ENCODE measurements at regions not wholly inside any gene's neighbourhood (a gene's known extent, or its start where the extent isn't known, plus 50 kb on each side); places are given as distances from the start of the nearest gene placed in this dataset.

DNA sequence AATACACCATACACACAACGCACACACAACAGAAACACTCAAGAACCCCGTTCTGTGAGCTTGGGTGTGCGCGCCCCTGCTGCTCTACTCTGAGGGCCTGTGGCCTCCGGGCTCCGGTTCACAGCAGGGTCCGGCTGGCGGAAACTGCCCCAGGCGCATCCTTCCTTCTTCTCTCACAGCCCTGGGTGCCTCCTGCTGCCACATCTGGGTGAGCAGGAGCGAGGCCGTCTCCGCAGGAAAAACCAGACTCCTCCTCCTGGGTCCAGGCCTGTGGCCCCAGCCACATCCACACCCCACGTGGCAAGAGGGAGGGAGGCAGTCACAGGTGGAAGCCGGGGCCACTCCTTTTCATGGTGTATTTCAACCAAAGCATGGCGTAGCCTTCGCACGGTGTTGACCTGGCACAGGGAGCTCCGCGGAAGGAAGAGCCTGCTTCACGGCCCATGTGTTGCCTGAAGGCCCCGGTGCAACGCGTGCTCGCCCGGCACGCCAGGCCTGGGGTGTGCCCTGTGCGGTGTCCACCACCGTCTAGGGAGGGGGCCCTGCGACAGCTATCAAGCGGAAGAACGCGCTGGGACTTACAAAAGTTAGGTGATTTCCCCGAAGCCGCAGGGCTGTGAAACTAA lies 1502.7 kb downstream of the TBC1D22A start:
- no peaks in the 10 kb centered on the region for H3K36me3 ChIP-seq
- H3K27ac ChIP-seq = no peak overlapping the region
- H3K4me1 ChIP-seq = no peaks in the 10 kb centered on the region
- no peaks in the 10 kb centered on the region for H3K27me3 ChIP-seq
- H3K9ac ChIP-seq = no peak overlapping the region
- no peaks in the 10 kb centered on the region; a peak in 1 of 22 replicates for H3K9me3 ChIP-seq (replicated peaks in 1 of 11)
- no peak overlapping the region for H3K4me3 ChIP-seq
- H4K20me1 ChIP-seq = peaks cover 0 to 7% (median 0%) of the 10 kb centered on the region in 11 experiments; a peak in 1 of 22 replicates
- no peak overlapping the region for H3K4me2 ChIP-seq
- no peak for TF ChIP-seq Cebpa-rat (IDR thresholded peaks at IDR 0.05)

DNA sequence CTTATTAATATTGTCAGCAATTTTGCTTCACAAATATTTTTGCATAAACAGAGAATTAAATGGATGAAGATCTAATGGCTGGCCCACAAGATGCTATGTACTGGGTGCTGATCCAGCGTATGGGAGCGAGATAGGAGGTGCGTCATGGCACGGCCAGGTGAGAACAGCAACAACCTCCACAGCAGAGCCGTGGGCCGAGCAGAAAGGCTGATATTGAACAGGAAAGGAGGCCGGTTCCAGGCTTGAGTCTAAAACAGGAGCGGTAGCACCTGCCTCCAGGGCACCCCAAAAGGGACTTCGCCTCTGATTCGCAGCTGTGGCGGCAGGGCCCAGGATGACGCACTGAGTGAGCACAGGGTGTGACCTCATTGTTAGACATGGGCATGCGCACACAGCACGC lies 1502.1 kb downstream of the TBC1D22A start:
- Histone ChIP-seq H3K4me2 (no peak overlapping the region), H4K20me1 (peaks cover 0 to 7% (median 0%) of the 10 kb centered on the region in 11 experiments; a peak in 1 of 22 replicates), H3K4me1 (no peaks in the 10 kb centered on the region), H3K27me3 (no peaks in the 10 kb centered on the region), H3K4me3 (no peak overlapping the region), H3K36me3 (no peaks in the 10 kb centered on the region), H3K9me3 (replicated peaks in 1 of 11) (no peaks in the 10 kb centered on the region; a peak in 1 of 22 replicates), H3K27ac (no peak overlapping the region), H3K9ac (no peak overlapping the region)
- no peak for TF ChIP-seq Cebpa-rat (IDR thresholded peaks at IDR 0.05)

DNA sequence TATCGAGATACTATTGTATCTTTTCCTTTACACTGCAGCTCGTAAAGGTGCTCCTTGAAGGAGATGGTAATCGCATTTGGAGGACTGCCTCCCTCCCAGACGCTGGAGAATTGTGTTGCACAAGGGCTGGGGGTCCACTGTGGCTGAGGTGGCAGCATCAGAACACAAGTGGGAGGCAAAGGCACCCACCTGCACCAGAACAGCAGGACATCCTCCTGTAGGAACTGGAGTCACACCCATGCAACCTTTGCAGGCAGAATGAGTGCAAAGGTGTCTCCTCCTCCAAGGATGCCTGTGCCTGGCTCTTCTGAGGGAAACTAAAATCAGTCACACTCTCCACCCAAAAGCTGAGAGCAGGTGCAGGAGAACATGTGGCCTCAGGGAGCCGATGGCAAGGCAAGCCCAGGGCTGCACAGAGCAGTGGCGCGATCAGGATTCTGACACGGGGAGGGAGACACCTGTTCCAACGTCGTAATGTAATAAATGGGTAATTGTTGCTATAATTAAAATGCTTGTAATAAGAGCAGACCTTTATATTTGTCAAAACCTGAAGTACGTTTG lies 1501.4 kb downstream of the TBC1D22A start:
- H3K27me3 ChIP-seq = no peaks in the 10 kb centered on the region
- no peaks in the 10 kb centered on the region; a peak in 1 of 22 replicates for H3K9me3 ChIP-seq (replicated peaks in 1 of 11)
- no peak overlapping the region for H3K4me3 ChIP-seq

DNA sequence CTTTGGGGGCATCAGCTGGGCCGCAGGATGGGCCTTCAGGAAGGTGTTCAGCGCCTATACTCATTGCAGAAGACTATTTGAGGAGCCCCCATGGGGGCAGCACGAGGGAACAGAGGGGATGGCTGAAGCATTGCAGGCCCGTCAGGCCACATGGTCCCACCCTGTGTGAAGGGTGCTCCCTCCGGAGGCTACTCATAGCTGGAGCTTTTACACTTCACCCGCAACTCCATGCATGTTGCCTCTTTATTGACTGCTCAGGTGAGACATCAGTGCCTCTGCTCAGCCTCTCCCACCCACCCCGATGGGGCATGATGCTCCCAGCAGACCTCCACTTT lies 1500.9 kb downstream of the TBC1D22A start:
- H3K27me3 ChIP-seq = no peaks in the 10 kb centered on the region
- no peak overlapping the region for H3K9ac ChIP-seq
- H3K4me1 ChIP-seq = peaks cover 0 to 5% (median 2%) of the 10 kb centered on the region in 10 experiments; a peak in 15 of 20 replicates
- no peaks in the 10 kb centered on the region; a peak in 1 of 22 replicates for H3K9me3 ChIP-seq (replicated peaks in 1 of 11)
- H3K4me3 ChIP-seq = no peak overlapping the region
- H4K20me1 ChIP-seq = peaks cover 0 to 7% (median 0%) of the 10 kb centered on the region in 11 experiments; a peak in 1 of 22 replicates
- H3K36me3 ChIP-seq = no peaks in the 10 kb centered on the region
- TF ChIP-seq Cebpa-rat (IDR thresholded peaks at IDR 0.05) = no peak
- no peak overlapping the region for H3K4me2 ChIP-seq
- no peak overlapping the region for H3K27ac ChIP-seq

More for the DNA sequence above, 1501.4 kb downstream of the TBC1D22A start:
- Histone ChIP-seq H3K27ac (no peak overlapping the region), H3K4me1 (peaks cover 0 to under 1% (median 0%) of the 10 kb centered on the region in 10 experiments; a peak in 2 of 20 replicates), H3K36me3 (no peaks in the 10 kb centered on the region), H3K4me2 (no peak overlapping the region), H3K9ac (no peak overlapping the region), H4K20me1 (peaks cover 0 to 7% (median 0%) of the 10 kb centered on the region in 11 experiments; a peak in 1 of 22 replicates)
- TF ChIP-seq Cebpa-rat (IDR thresholded peaks at IDR 0.05) = no peak

DNA sequence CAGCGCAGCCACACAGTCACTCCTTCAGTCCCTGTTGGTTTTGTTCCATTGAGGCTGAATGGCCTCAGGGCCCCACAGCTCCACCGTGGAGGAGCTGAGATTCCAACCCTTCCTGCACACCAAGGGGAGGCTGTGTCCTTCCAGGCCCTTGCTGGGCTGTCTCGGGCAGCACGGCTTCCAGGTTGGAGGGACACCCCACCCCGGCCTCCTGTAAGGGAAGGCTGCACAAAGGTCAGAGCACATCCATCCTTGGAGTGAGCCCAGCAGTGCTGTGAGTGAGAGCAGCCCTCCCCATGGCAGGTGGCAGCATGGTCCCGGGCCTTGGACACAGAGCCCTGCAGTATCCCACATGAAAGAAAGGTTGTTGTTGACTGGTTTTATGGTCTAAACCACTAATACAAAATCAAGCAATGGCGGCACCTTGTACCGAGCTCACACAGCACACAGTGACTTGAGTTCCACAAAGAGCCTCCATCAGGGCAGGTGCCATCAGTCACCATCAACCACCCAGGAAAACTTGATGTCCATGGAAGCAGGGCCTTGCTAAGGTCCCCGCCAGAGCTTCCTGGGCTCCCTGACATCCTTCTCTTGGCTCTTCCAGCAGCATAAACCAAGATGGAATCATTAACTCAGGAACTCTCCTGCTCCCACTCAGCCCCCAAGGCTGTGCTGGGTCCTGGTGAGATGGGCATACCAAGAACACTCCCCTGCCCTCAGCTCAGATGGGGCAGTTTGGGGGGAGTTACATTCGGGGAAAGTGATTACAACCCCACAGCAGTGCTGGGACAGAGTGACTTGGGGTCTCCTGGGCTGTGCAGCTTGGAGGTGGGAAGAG lies 1500.4 kb downstream of the TBC1D22A start:
- no peaks in the 10 kb centered on the region; a peak in 1 of 22 replicates for H3K9me3 ChIP-seq (replicated peaks in 1 of 11)
- H3K36me3 ChIP-seq = no peaks in the 10 kb centered on the region

DNA sequence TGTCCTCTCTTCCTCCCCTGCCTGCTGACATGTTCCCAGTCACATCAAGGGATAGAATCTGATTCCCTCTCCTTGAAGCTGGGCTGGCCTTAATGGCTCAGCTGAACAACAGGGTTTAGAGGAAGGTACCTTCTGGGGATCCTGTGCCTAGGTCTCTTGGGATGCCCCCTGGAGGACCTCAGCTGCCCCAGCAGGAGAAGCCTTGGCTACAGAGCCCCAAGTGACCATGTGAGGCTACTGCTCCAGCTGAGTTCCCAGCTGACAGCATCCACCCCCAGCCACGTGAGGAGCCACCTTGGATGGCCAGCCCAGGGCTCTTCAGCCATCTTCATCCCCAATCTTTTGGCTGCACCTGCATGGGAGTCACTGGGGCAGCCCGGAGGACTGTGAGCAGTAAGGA lies 1499.3 kb downstream of the TBC1D22A start:
- no peaks in the 10 kb centered on the region for H3K27me3 ChIP-seq
- no peak overlapping the region for H3K4me2 ChIP-seq
- H3K27ac ChIP-seq = no peak overlapping the region
- H3K4me1 ChIP-seq = peaks cover 5 to 20% (median 10%) of the 10 kb centered on the region in 10 experiments; a peak in 16 of 20 replicates
- no peaks in the 10 kb centered on the region; a peak in 1 of 22 replicates for H3K9me3 ChIP-seq (replicated peaks in 1 of 11)
- no peaks in the 10 kb centered on the region for H3K36me3 ChIP-seq
- peaks cover 0 to under 1% (median 0%) of the 10 kb centered on the region in 11 experiments; a peak in 1 of 22 replicates for H4K20me1 ChIP-seq
- no peak overlapping the region for H3K9ac ChIP-seq
- H3K4me3 ChIP-seq = no peak overlapping the region
- no peak for TF ChIP-seq Cebpa-rat (IDR thresholded peaks at IDR 0.05)

More for the DNA sequence above, 1500.4 kb downstream of the TBC1D22A start:
- no peak overlapping the region for H3K27ac ChIP-seq
- H3K4me3 ChIP-seq = no peak overlapping the region
- no peak overlapping the region for H3K9ac ChIP-seq
- TF ChIP-seq Cebpa-rat (IDR thresholded peaks at IDR 0.05) = no peak
- no peak overlapping the region for H3K4me2 ChIP-seq
- H4K20me1 ChIP-seq = peaks cover 0 to 7% (median 0%) of the 10 kb centered on the region in 11 experiments; a peak in 1 of 22 replicates
- H3K4me1 ChIP-seq = peaks cover 3 to 11% (median 8%) of the 10 kb centered on the region in 10 experiments; a peak in 16 of 20 replicates
- H3K27me3 ChIP-seq = no peaks in the 10 kb centered on the region

DNA sequence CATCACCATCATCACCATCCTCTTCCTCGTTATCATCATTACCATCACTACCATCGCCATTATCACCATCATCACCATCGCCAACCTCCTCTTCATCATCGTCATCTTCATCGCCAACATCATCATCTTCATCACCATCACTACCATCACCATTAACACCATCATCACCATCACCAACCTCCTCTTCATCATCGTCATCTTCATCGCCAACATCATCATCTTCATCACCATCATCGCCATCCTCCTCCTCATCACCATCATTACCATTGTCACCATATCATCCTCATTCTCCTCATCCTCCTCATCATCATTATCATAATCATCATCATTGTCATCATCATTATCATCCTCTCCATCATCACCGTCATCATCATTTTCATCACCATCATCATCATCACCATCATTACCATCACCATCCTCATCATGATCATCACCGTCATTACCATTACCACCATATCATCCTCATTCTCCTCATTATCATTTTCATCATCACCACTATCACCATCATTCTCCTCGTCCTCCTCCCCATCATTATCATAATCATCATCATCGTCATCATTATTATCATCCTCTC lies 1498.7 kb downstream of the TBC1D22A start:
- Histone ChIP-seq H4K20me1 (no peaks in the 10 kb centered on the region; a peak in 1 of 22 replicates), H3K27ac (no peak overlapping the region), H3K4me1 (peaks cover 5 to 20% (median 10%) of the 10 kb centered on the region in 10 experiments; a peak in 16 of 20 replicates), H3K4me2 (no peak overlapping the region), H3K36me3 (no peaks in the 10 kb centered on the region), H3K4me3 (no peak overlapping the region), H3K9ac (no peak overlapping the region), H3K9me3 (replicated peaks in 1 of 11) (no peaks in the 10 kb centered on the region; a peak in 1 of 22 replicates), H3K27me3 (no peaks in the 10 kb centered on the region)
- TF ChIP-seq Cebpa-rat (IDR thresholded peaks at IDR 0.05) = no peak

DNA sequence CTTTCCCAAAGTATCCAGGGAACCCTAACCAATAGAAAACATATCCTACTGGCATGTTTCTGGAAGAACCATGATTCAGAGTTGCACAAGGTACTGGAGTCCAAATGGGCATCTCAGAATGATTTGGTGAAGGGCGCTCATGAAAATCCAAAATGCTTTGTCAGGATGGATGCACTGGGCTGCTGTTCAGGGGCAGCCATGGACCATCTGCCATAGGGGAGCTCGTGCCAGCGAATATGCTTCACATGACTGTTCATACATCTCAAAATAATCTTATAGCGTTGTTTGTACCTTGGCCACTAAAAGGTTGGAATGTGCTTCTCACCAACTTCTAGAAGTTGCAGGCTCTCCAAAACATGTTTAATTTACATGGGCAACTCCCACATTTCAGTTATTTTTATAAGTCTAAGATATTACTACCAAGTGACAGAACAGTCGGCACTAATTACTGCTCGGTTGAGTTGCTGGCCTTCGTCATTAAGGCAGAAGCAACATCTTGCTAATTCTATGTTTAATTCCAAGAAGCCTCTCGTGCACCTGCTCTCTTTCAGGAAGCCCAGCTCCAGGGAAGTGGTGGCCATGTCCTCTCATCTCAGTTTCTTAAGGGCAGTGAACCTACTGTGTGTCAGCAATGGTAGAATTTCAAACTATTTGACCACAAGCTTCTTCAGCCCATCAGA lies 1497.7 kb downstream of the TBC1D22A start:
- no peaks in the 10 kb centered on the region; a peak in 1 of 22 replicates for H3K9me3 ChIP-seq (replicated peaks in 1 of 11)

More for the DNA sequence above, 1497.7 kb downstream of the TBC1D22A start:
- no peak overlapping the region for H3K9ac ChIP-seq
- peaks cover 5 to 20% (median 10%) of the 10 kb centered on the region in 10 experiments; a peak in 16 of 20 replicates for H3K4me1 ChIP-seq
- no peak overlapping the region for H3K27ac ChIP-seq
- no peaks in the 10 kb centered on the region for H3K36me3 ChIP-seq
- H4K20me1 ChIP-seq = no peaks in the 10 kb centered on the region; a peak in 1 of 22 replicates
- H3K4me2 ChIP-seq = no peak overlapping the region
- H3K27me3 ChIP-seq = no peaks in the 10 kb centered on the region
- no peak for TF ChIP-seq Cebpa-rat (IDR thresholded peaks at IDR 0.05)
- H3K4me3 ChIP-seq = no peak overlapping the region
